ENCODE measurements at regions not wholly inside any gene's neighbourhood (a gene's known extent, or its start where the extent isn't known, plus 50 kb on each side); places are given as distances from the start of the nearest gene placed in this dataset.
"Not testable (repeated sequence)": the region's sequence is repeated elsewhere in the genome, so short reads cannot be mapped to it uniquely, and the experiment has no call there.

DNA sequence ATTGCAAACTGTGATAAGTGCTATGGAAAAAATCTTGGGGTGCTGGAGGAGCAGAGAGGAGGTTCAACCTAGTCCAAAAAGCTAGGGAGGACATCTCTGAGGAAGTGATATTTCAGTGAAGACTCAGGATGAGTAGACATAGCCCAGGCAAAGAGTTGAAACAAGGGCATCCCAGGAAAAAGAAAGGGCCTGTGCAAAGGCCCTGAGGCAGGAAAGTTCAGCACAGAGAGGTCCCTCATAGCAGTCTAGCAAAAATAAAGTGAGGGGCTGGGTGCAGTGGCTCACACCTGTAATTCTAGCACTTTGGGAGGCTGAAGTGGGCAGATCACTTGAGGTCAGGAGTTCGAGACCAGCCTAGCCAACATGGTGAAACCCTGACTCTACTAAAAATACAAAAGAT, 53.0 kb upstream of the RASD2 start:
- TF ChIP-seq, protein P1, sequence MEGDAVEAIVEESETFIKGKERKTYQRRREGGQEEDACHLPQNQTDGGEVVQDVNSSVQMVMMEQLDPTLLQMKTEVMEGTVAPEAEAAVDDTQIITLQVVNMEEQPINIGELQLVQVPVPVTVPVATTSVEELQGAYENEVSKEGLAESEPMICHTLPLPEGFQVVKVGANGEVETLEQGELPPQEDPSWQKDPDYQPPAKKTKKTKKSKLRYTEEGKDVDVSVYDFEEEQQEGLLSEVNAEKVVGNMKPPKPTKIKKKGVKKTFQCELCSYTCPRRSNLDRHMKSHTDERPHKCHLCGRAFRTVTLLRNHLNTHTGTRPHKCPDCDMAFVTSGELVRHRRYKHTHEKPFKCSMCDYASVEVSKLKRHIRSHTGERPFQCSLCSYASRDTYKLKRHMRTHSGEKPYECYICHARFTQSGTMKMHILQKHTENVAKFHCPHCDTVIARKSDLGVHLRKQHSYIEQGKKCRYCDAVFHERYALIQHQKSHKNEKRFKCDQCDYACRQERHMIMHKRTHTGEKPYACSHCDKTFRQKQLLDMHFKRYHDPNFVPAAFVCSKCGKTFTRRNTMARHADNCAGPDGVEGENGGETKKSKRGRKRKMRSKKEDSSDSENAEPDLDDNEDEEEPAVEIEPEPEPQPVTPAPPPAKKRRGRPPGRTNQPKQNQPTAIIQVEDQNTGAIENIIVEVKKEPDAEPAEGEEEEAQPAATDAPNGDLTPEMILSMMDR (conservative IDR thresholded peaks at IDR 0.05): not testable (repeated sequence)
- TF ChIP-seq EZH2 (IDR thresholded peaks at IDR 0.05; ENCODE audit: low read depth): not testable (repeated sequence)
